Suprapubic skin (tissue), 4 donors: ENCODE measurements at regions not wholly inside any gene's neighbourhood (a gene's known extent, or its start where the extent isn't known, plus 50 kb on each side); places are given as distances from the start of the nearest gene placed in this dataset.

ENCODE experiments used
- DNase-seq, 2 donors: peaks; one replicate each; pipeline ENCODE4 v3.0.0-alpha.2; 2019; ENCODE audit warnings: low spot score in 2 of 2
- H3K27ac ChIP-seq: fragments of 200-600 bp; sonication (generic); one replicate; pipeline ENCODE4 v1.5.1; 2019
- H3K27me3 ChIP-seq: fragments of 200-600 bp; sonication (generic); one replicate; pipeline ENCODE4 v1.5.1; 2019
- H3K36me3 ChIP-seq: fragments of 200-600 bp; sonication (generic); one replicate; pipeline ENCODE4 v1.5.1; 2019
- H3K4me1 ChIP-seq: fragments of 200-600 bp; sonication (generic); one replicate; pipeline ENCODE4 v1.5.1; 2019
- H3K4me3 ChIP-seq: fragments of 200-600 bp; sonication (generic); one replicate; pipeline ENCODE4 v1.5.1; 2019; ENCODE audit warnings: mild to moderate bottlenecking
- H3K9me3 ChIP-seq: fragments of 200-600 bp; sonication (generic); one replicate; pipeline ENCODE4 v1.5.1; 2019
- EP300 ChIP-seq: sonication (generic); formaldehyde crosslinking; IDR thresholded peaks from one replicate; pipeline ENCODE4 v1.6.1; 2017; ENCODE audit warnings: antibody characterized with exemption
- POLR2A ChIP-seq, 2 donors: fragments of 450-650 bp; IDR thresholded peaks; one replicate each; pipeline ENCODE4 v1.6.1; 2017; ENCODE audit warnings: antibody characterized with exemption in 2 of 2, mild to moderate bottlenecking in 2 of 2, moderate library complexity in 2 of 2
- POLR2AphosphoS5 ChIP-seq, 3 donors: sonication (generic); formaldehyde crosslinking; IDR thresholded peaks; one replicate each; pipeline ENCODE4 v1.6.1; 2017; ENCODE audit warnings: antibody characterized with exemption in 3 of 3
- WGBS: methylation state at CpG from one replicate; pipeline ENCODE4 v1.1.5; 2018; 5-methylcytosine and 5-hydroxymethylcytosine counted together
- TF ChIP-seq, protein P1 (sequence below), 2 donors: fragments of 200-600 bp in 1 of 2; fragments of 450-650 bp in 1 of 2; sonication (generic) in 1 of 2; IDR thresholded peaks; one replicate each; pipeline ENCODE4 v1.5.1; 2016 to 2019; ENCODE audit warnings: antibody characterized with exemption in 2 of 2, mild to moderate bottlenecking in 1 of 2, moderate library complexity in 1 of 2

DNA sequence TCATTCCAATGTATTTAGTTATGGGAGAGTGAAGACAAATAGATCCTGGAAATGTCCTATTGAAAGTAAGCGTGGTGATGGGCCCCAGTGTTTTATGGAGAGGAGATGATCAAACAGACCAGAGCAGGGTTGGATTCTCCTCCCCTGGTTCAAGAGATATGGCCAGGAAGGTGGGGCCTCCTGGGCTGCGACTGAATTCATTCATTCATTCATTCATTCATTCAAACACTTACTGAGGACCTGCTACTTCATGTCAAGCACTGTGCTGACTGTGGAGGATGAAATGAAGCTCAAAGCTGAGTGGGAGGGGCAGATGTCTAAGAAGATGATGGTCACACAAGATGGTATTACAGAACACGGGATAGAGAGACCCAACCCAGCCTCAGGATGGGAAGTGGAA lies 71.5 kb upstream of the TNR start:
- H3K27ac ChIP-seq: no peak overlapping the region
- 35% methylated on average over 3 of the region's 3 CpGs for WGBS
- no peak overlapping the region for H3K4me3 ChIP-seq
- H3K36me3 ChIP-seq: no peaks in the 10 kb centered on the region
- TF ChIP-seq POLR2A (IDR thresholded peaks at IDR 0.05) (no peak), EP300 (no peak), POLR2AphosphoS5 (IDR thresholded peaks at IDR 0.05) (no peak)
- TF ChIP-seq, protein P1, sequence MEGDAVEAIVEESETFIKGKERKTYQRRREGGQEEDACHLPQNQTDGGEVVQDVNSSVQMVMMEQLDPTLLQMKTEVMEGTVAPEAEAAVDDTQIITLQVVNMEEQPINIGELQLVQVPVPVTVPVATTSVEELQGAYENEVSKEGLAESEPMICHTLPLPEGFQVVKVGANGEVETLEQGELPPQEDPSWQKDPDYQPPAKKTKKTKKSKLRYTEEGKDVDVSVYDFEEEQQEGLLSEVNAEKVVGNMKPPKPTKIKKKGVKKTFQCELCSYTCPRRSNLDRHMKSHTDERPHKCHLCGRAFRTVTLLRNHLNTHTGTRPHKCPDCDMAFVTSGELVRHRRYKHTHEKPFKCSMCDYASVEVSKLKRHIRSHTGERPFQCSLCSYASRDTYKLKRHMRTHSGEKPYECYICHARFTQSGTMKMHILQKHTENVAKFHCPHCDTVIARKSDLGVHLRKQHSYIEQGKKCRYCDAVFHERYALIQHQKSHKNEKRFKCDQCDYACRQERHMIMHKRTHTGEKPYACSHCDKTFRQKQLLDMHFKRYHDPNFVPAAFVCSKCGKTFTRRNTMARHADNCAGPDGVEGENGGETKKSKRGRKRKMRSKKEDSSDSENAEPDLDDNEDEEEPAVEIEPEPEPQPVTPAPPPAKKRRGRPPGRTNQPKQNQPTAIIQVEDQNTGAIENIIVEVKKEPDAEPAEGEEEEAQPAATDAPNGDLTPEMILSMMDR (IDR thresholded peaks at IDR 0.05): no peak
- no peaks in the 10 kb centered on the region for H3K4me1 ChIP-seq
- no peak for DNase-seq
- no peaks in the 10 kb centered on the region for H3K9me3 ChIP-seq
- no peaks in the 10 kb centered on the region for H3K27me3 ChIP-seq

DNA sequence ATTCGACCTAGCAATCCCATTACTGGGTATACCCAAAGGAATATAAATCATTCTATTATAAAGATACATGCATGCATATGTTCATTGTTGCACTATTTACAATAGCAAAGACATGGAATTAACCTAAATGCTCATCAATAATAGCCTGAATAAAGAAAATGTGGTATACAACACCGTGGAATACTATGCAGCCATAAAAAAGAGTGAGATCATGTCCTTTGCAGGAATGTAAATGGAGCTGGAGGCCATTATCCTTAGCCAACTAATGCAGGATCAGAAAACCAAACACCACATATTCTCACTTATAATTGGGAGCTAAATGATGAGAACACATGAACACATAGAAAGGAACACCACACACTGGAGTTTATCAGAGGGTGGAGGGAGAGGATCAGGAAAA lies 69.5 kb upstream of the TNR start:
- no peak for TF ChIP-seq EP300
- TF ChIP-seq, protein P1 (IDR thresholded peaks at IDR 0.05): no peak
- no peak for TF ChIP-seq POLR2A (IDR thresholded peaks at IDR 0.05)
- TF ChIP-seq POLR2AphosphoS5 (IDR thresholded peaks at IDR 0.05): no peak
- no peaks in the 10 kb centered on the region for H3K4me1 ChIP-seq
- WGBS: 74% methylated on average over 2 of the region's 2 CpGs
- DNase-seq: no peak
- no peaks in the 10 kb centered on the region for H3K36me3 ChIP-seq
- no peak overlapping the region for H3K4me3 ChIP-seq
- no peaks in the 10 kb centered on the region for H3K9me3 ChIP-seq
- no peaks in the 10 kb centered on the region for H3K27me3 ChIP-seq
- H3K27ac ChIP-seq: no peak overlapping the region

DNA sequence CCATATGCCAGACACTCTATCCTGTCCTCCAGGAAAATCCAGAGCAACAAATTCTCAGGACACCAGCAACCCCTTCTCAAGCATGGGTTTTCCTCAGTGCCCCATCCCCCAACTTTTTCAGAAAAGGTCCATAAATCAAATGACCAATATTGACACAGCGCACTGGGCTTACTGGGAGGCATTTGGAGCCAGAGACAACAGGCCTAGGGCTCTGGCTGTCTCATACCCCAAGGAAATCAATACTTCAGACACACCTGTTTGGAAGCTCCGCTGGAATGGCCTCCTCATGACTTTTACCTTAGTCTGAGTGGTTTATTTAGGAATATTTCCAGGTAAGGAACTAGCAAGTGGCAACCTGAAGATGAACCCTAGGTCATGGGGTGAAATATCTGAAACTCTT lies 66.9 kb upstream of the TNR start:
- no peaks in the 10 kb centered on the region for H3K4me1 ChIP-seq

DNA sequence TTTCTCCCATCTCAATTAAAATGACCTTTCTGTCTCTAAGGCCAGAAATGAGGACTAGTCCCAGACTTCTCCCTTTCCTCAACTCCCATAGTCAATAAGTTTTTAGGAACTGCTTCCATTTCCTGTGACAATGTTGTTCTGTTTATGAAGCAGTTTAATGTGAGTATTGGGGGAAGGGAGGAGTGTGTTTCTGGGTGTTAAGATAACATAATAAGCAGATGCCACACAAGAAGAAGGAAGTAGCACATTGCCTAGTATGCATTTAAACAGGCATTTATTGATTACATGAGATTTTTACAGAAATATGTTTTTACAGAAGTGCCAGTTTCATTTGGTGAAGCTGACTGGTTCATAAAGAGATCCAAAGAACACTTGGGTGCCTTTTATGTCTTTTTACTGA lies 65.6 kb upstream of the TNR start:
- no peak for DNase-seq
- TF ChIP-seq POLR2AphosphoS5 (IDR thresholded peaks at IDR 0.05) (no peak), EP300 (no peak)
- TF ChIP-seq, protein P1 (IDR thresholded peaks at IDR 0.05): no peak
- H3K9me3 ChIP-seq: no peaks in the 10 kb centered on the region

More for the DNA sequence above, 66.9 kb upstream of the TNR start:
- Histone ChIP-seq H3K27ac (no peak overlapping the region), H3K4me3 (no peak overlapping the region), H3K27me3 (no peaks in the 10 kb centered on the region), H3K36me3 (no peaks in the 10 kb centered on the region), H3K9me3 (no peaks in the 10 kb centered on the region)
- no peak for DNase-seq
- WGBS: 96% methylated on average over 2 of the region's 2 CpGs
- TF ChIP-seq POLR2A (IDR thresholded peaks at IDR 0.05) (no peak), POLR2AphosphoS5 (IDR thresholded peaks at IDR 0.05) (no peak), EP300 (no peak)
- TF ChIP-seq, protein P1 (IDR thresholded peaks at IDR 0.05): no peak

DNA sequence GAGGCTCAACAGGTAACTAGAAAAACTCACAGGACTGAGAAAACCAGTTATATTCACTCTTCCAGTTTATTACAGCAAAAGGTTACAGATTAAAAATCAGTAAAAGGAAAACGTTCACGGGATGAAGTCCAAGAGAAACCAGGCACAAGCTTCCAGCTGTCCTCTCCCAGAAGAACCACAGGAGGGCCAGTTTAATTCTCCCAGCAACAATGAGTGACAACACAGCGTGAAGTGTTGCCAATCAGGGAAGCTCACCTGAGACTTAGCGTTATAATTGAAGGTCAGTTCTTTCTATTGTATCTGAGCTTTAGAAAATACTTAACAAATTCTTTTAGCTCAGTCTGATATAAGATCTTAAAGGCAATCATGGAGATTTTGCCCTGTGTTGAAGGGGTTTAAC lies 65.2 kb upstream of the TNR start:
- WGBS: 50% methylated on average over 4 of the region's 4 CpGs
- Histone ChIP-seq H3K9me3 (no peaks in the 10 kb centered on the region), H3K4me1 (no peaks in the 10 kb centered on the region), H3K27ac (no peak overlapping the region), H3K4me3 (no peak overlapping the region), H3K36me3 (no peaks in the 10 kb centered on the region), H3K27me3 (no peaks in the 10 kb centered on the region)
- TF ChIP-seq, protein P1 (IDR thresholded peaks at IDR 0.05): no peak
- no peak for TF ChIP-seq EP300
- no peak for DNase-seq

More for the DNA sequence above, 65.6 kb upstream of the TNR start:
- H3K4me1 ChIP-seq: no peaks in the 10 kb centered on the region
- H3K27ac ChIP-seq: no peak overlapping the region
- H3K36me3 ChIP-seq: no peaks in the 10 kb centered on the region
- no peaks in the 10 kb centered on the region for H3K27me3 ChIP-seq
- H3K4me3 ChIP-seq: no peak overlapping the region
